WTC11 (cell line): ENCODE measurements at regions not wholly inside any gene's neighbourhood (a gene's known extent, or its start where the extent isn't known, plus 50 kb on each side); places are given as distances from the start of the nearest gene placed in this dataset.

Experiments
- ATAC-seq: fragments of 200-7000 bp; cut with Tn5 transposase; 2 replicates; pipeline ENCODE4 v1.10.0; 2021; ENCODE audit warnings: mild to moderate bottlenecking, moderate library complexity
- CTCF ChIA-PET: fragments of 300-600 bp; sonication (Branson Sonifier 250); formaldehyde crosslinking; loops from one replicate; lab custom pipeline; 2021; ENCODE audit warnings: antibody characterized with exemption; lab: Charles Lee
- POLR2A ChIA-PET: fragments of 350-600 bp; sonication (Branson Sonifier 250); formaldehyde crosslinking; loops from one replicate; lab custom pipeline; 2021; ENCODE audit warnings: antibody characterized with exemption; lab: Charles Lee
- DNase-seq: peaks from one replicate; pipeline ENCODE4 v3.0.0; 2021; ENCODE audit warnings: low spot score
- H3K27ac Mint-ChIP-seq: 2 replicates; pipeline ENCODE4 v1.8.0; 2021; ENCODE audit warnings: mixed read lengths
- H3K27me3 Mint-ChIP-seq: 2 replicates; pipeline ENCODE4 v1.8.0; 2021; ENCODE audit warnings: low read depth, mild to moderate bottlenecking, moderate library complexity, mixed read lengths
- H3K36me3 Mint-ChIP-seq: 2 replicates; pipeline ENCODE4 v1.8.0; 2021; ENCODE audit warnings: mixed read lengths
- H3K4me1 Mint-ChIP-seq: 2 replicates; pipeline ENCODE4 v1.8.0; 2022; ENCODE audit warnings: mixed read lengths
- H3K4me3 Mint-ChIP-seq: 2 replicates; pipeline ENCODE4 v1.8.0; 2021; ENCODE audit warnings: mild to moderate bottlenecking, moderate library complexity, mixed read lengths
- H3K9me3 Mint-ChIP-seq: 2 replicates; pipeline ENCODE4 v1.8.0; 2021; ENCODE audit warnings: mixed read lengths
- AFF4 ChIP-seq: sonication (generic); formaldehyde crosslinking; IDR thresholded peaks from 2 replicates; pipeline ENCODE4 v1.8.1; 2023; ENCODE audit warnings: mild to moderate bottlenecking, missing genetic modification reagents, borderline replicate concordance
- CREM ChIP-seq: sonication (generic); formaldehyde crosslinking; IDR thresholded peaks from 2 replicates; pipeline ENCODE4 v1.8.1; 2022; ENCODE audit warnings: mild to moderate bottlenecking, missing genetic modification reagents, moderate library complexity
- ELF4 ChIP-seq: sonication (generic); formaldehyde crosslinking; IDR thresholded peaks from 2 replicates; pipeline ENCODE4 v1.8.1; 2022; ENCODE audit warnings: low read depth, mild to moderate bottlenecking, moderate library complexity, missing genetic modification reagents
- EMX1 ChIP-seq: fragments of 250-450 bp; sonication (Bioruptor Pico); IDR thresholded peaks from 2 replicates; pipeline ENCODE4 v1.8.0; 2021; ENCODE audit warnings: mild to moderate bottlenecking
- ERG ChIP-seq: fragments of 250-450 bp; sonication (Bioruptor Pico); IDR thresholded peaks from 2 replicates; pipeline ENCODE4 v1.8.0; 2021; ENCODE audit warnings: mild to moderate bottlenecking
- ESRRA ChIP-seq: sonication (generic); formaldehyde crosslinking; IDR thresholded peaks from 2 replicates; pipeline ENCODE4 v1.8.1; 2022; ENCODE audit warnings: mild to moderate bottlenecking, missing genetic modification reagents, borderline replicate concordance
- ETV6 ChIP-seq: sonication (generic); formaldehyde crosslinking; IDR thresholded peaks from 2 replicates; pipeline ENCODE4 v1.8.1; 2022; ENCODE audit warnings: mild to moderate bottlenecking, missing genetic modification reagents
- FOXJ3 ChIP-seq: sonication (generic); formaldehyde crosslinking; IDR thresholded peaks from 2 replicates; pipeline ENCODE4 v1.9.0; 2021; ENCODE audit warnings: missing genetic modification reagents, mild to moderate bottlenecking, borderline replicate concordance
- GTF2I ChIP-seq: fragments of 250-450 bp; sonication (Bioruptor Pico); conservative IDR thresholded peaks from 2 replicates; pipeline ENCODE4 v1.4.0; 2021; ENCODE audit warnings: mild to moderate bottlenecking
- HMGA2 ChIP-seq: fragments of 250-450 bp; sonication (Bioruptor Pico); IDR thresholded peaks from 2 replicates; pipeline ENCODE4 v1.4.0; 2021; ENCODE audit warnings: mild to moderate bottlenecking, moderate library complexity
- IRF2 ChIP-seq: sonication (generic); formaldehyde crosslinking; IDR thresholded peaks from 2 replicates; pipeline ENCODE4 v1.8.0; 2022; ENCODE audit warnings: low read depth, missing genetic modification reagents, borderline replicate concordance
- JUN ChIP-seq: sonication (generic); formaldehyde crosslinking; IDR thresholded peaks from 2 replicates; pipeline ENCODE4 v1.8.0; 2023; ENCODE audit warnings: mild to moderate bottlenecking, missing genetic modification reagents
- NFYB ChIP-seq: sonication (generic); formaldehyde crosslinking; conservative IDR thresholded peaks from 2 replicates; pipeline ENCODE4 v1.8.0; 2022; ENCODE audit warnings: low read depth, missing genetic modification reagents
- NR2C2 ChIP-seq: sonication (generic); formaldehyde crosslinking; IDR thresholded peaks from 2 replicates; pipeline ENCODE4 v1.8.0; 2022; ENCODE audit warnings: mild to moderate bottlenecking, missing genetic modification reagents
- SMAD3 ChIP-seq: sonication (generic); formaldehyde crosslinking; IDR thresholded peaks from 2 replicates; pipeline ENCODE4 v1.8.0; 2022; ENCODE audit warnings: missing genetic modification reagents, mild to moderate bottlenecking, borderline replicate concordance
- SOX15 ChIP-seq: fragments of 250-450 bp; sonication (Bioruptor Pico); IDR thresholded peaks from 2 replicates; pipeline ENCODE4 v1.9.0; 2021; ENCODE audit warnings: mild to moderate bottlenecking
- SP1 ChIP-seq: sonication (generic); formaldehyde crosslinking; conservative IDR thresholded peaks from 2 replicates; pipeline ENCODE4 v1.8.1; 2022; ENCODE audit warnings: missing genetic modification reagents
- TEAD4 ChIP-seq: sonication (generic); formaldehyde crosslinking; IDR thresholded peaks from 2 replicates; pipeline ENCODE4 v1.8.0; 2022; ENCODE audit warnings: mild to moderate bottlenecking, missing genetic modification reagents
- ZNF232 ChIP-seq: sonication (generic); formaldehyde crosslinking; IDR thresholded peaks from 2 replicates; pipeline ENCODE4 v1.8.0; 2022; ENCODE audit warnings: mild to moderate bottlenecking, missing genetic modification reagents
- ZNF317 ChIP-seq: sonication (generic); formaldehyde crosslinking; IDR thresholded peaks from 2 replicates; pipeline ENCODE4 v1.8.1; 2023; ENCODE audit warnings: low read depth, mild to moderate bottlenecking, moderate library complexity, missing genetic modification reagents, borderline replicate concordance
- ZNF425 ChIP-seq: fragments of 250-450 bp; sonication (Bioruptor Pico); conservative IDR thresholded peaks from 2 replicates; pipeline ENCODE4 v1.9.0; 2021; ENCODE audit warnings: mild to moderate bottlenecking

GRCh38 chr9:21598749-21599148 lies 116.6 kb upstream of the IFNE start:
- TF ChIP-seq JUN (CRISPR knock-in tag) = no peak
- TF ChIP-seq GTF2I (CRISPR knock-in tag) = no peak
- no peak for TF ChIP-seq ETV6 (CRISPR knock-in tag)
- TF ChIP-seq ESRRA (CRISPR knock-in tag) = no peak
- Mint-ChIP-seq H3K4me3 (no peak overlapping the region), H3K27ac (no peak overlapping the region), H3K9me3 (no peaks in the 10 kb centered on the region), H3K4me1 (no peaks in the 10 kb centered on the region), H3K27me3 (0 out of 2 replicates have a peak, but pooled peaks cover 2% of the 10 kb centered on the region), H3K36me3 (no peaks in the 10 kb centered on the region)
- ChIA-PET CTCF (no interaction called here), POLR2A (no interaction called here)
- ATAC-seq = no peak
- DNase-seq = no peak

GRCh38 chr9:21605489-21605931 lies 123.4 kb upstream of the IFNE start:
- TF ChIP-seq ZNF232 (CRISPR knock-in tag) = no peak
- no peak for TF ChIP-seq IRF2 (CRISPR knock-in tag)
- no peak for TF ChIP-seq SMAD3 (CRISPR knock-in tag)
- TF ChIP-seq TEAD4 (CRISPR knock-in tag) = no peak
- no peak for TF ChIP-seq CREM
- TF ChIP-seq ERG (CRISPR knock-in tag) = no peak
- no peak for TF ChIP-seq ZNF317 (CRISPR knock-in tag)
- Mint-ChIP-seq H3K4me1 (0 out of 2 replicates have a peak, but pooled peaks cover 3% of the 10 kb centered on the region), H3K36me3 (no peaks in the 10 kb centered on the region), H3K27me3 (no peaks in the 10 kb centered on the region; the same call in 1 of the 2 replicates), H3K4me3 (no peak overlapping the region), H3K9me3 (no peaks in the 10 kb centered on the region), H3K27ac (no peak overlapping the region)
- POLR2A ChIA-PET = no interaction called here
- CTCF ChIA-PET = no interaction called here
- ATAC-seq = no peak
- no peak for DNase-seq

GRCh38 chr9:21607576-21607975 lies 125.5 kb upstream of the IFNE start:
- H3K4me3 Mint-ChIP-seq = no peak overlapping the region
- no peaks in the 10 kb centered on the region for H3K36me3 Mint-ChIP-seq
- no peak for TF ChIP-seq ERG (CRISPR knock-in tag)
- no peak for TF ChIP-seq SP1
- no peak for TF ChIP-seq NFYB (CRISPR knock-in tag)
- TF ChIP-seq IRF2 (CRISPR knock-in tag) = no peak
- no peak for TF ChIP-seq ZNF425
- TF ChIP-seq ELF4 = no peak
- TF ChIP-seq HMGA2 = no peak
- TF ChIP-seq NR2C2 (CRISPR knock-in tag) = no peak
- no peak for DNase-seq
- ATAC-seq = no peak
- H3K4me1 Mint-ChIP-seq = peaks cover 12% of the 10 kb centered on the region
- no peaks in the 10 kb centered on the region; the same call in 1 of the 2 replicates for H3K27me3 Mint-ChIP-seq
- POLR2A ChIA-PET = no interaction called here
- no peak overlapping the region for H3K27ac Mint-ChIP-seq
- H3K9me3 Mint-ChIP-seq = no peaks in the 10 kb centered on the region
- CTCF ChIA-PET = no interaction called here

- DNase-seq = no peak
- ChIA-PET POLR2A (no interaction called here), CTCF (no interaction called here)
- Mint-ChIP-seq H3K9me3 (no peaks in the 10 kb centered on the region), H3K36me3 (no peaks in the 10 kb centered on the region), H3K4me3 (no peak overlapping the region), H3K4me1 (peaks cover 12% of the 10 kb centered on the region), H3K27ac (no peak overlapping the region), H3K27me3 (no peaks in the 10 kb centered on the region; the same call in 1 of the 2 replicates)
- ATAC-seq = no peak
- no peak for TF ChIP-seq EMX1 (CRISPR knock-in tag)
- no peak for TF ChIP-seq NR2C2 (CRISPR knock-in tag)
- no peak for TF ChIP-seq AFF4 (CRISPR knock-in tag)
- TF ChIP-seq FOXJ3 (CRISPR knock-in tag) = no peak
- no peak for TF ChIP-seq SOX15 (CRISPR knock-in tag)
Observed at GRCh38 chr9:21608200-21608599, 126.1 kb upstream of the IFNE start.
